ENCODE measurements at regions not wholly inside any gene's neighbourhood (a gene's known extent, or its start where the extent isn't known, plus 50 kb on each side); places are given as distances from the start of the nearest gene placed in this dataset.

DNA sequence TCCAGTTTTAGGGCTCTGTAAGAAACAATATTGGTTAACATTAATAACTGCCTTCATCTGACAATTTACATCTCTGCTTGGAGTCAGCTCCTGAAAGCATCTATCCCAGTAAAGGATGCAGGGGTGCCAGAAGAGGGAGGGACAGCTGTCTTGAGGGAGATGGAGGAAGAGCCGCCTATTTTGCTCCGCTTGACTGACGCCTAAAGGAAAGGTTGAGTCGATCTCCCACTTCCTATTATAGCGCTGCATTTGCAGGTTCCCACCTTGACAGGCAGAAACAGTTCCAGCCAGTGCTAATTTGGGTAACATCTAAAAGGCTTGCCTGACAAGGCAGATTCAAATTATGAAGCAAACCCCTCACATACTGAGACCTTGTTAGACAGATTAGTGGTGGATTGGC, 374.6 kb downstream of the SPATA31D1 start:
- TF ChIP-seq, protein P1, sequence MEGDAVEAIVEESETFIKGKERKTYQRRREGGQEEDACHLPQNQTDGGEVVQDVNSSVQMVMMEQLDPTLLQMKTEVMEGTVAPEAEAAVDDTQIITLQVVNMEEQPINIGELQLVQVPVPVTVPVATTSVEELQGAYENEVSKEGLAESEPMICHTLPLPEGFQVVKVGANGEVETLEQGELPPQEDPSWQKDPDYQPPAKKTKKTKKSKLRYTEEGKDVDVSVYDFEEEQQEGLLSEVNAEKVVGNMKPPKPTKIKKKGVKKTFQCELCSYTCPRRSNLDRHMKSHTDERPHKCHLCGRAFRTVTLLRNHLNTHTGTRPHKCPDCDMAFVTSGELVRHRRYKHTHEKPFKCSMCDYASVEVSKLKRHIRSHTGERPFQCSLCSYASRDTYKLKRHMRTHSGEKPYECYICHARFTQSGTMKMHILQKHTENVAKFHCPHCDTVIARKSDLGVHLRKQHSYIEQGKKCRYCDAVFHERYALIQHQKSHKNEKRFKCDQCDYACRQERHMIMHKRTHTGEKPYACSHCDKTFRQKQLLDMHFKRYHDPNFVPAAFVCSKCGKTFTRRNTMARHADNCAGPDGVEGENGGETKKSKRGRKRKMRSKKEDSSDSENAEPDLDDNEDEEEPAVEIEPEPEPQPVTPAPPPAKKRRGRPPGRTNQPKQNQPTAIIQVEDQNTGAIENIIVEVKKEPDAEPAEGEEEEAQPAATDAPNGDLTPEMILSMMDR (IDR thresholded peaks at IDR 0.05), result no peak
- TF ChIP-seq POLR2A (IDR thresholded peaks at IDR 0.05), result no peak

Data from testis (tissue), 2 donors.